ENCODE measurements at regions not wholly inside any gene's neighbourhood (a gene's known extent, or its start where the extent isn't known, plus 50 kb on each side); places are given as distances from the start of the nearest gene placed in this dataset.

DNA sequence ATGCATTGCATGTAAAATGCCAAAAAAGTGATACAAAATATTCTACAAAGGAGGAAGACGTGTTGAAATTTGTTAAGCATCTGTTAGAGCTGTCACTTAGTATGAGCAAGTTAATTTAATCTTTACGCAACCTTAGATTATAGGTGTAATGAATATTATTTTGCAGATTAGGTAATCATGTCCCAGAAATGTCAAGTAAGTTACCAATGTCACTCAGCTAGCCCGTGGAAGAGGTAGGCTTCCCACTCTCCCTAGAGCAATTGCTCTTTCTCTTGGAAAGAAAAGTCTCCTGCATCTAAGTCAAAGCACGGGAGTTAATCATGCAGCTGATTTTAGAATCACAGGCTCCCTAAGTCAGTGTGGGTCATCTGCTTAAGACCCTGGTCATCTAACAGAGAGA lies 830.4 kb upstream of the IGFBP3 start:
- TF ChIP-seq, protein P1, sequence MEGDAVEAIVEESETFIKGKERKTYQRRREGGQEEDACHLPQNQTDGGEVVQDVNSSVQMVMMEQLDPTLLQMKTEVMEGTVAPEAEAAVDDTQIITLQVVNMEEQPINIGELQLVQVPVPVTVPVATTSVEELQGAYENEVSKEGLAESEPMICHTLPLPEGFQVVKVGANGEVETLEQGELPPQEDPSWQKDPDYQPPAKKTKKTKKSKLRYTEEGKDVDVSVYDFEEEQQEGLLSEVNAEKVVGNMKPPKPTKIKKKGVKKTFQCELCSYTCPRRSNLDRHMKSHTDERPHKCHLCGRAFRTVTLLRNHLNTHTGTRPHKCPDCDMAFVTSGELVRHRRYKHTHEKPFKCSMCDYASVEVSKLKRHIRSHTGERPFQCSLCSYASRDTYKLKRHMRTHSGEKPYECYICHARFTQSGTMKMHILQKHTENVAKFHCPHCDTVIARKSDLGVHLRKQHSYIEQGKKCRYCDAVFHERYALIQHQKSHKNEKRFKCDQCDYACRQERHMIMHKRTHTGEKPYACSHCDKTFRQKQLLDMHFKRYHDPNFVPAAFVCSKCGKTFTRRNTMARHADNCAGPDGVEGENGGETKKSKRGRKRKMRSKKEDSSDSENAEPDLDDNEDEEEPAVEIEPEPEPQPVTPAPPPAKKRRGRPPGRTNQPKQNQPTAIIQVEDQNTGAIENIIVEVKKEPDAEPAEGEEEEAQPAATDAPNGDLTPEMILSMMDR (IDR thresholded peaks at IDR 0.05): no peak
- no peak for TF ChIP-seq POLR2A (IDR thresholded peaks at IDR 0.05)
